Trophoblast cell (in vitro differentiated cells and primary cell): ENCODE measurements at regions not wholly inside any gene's neighbourhood (a gene's known extent, or its start where the extent isn't known, plus 50 kb on each side); places are given as distances from the start of the nearest gene placed in this dataset.

Experiments used
- DNase-seq, 2 donors: peaks; one replicate each; pipeline ENCODE4 v3.0.0-alpha.2; 2016
- H2AFZ ChIP-seq: 2 replicates; pipeline ENCODE4 v1.6.1; 2013; ENCODE audit warnings: low read length, moderate library complexity, mild to moderate bottlenecking; ENCODE audit not compliant: insufficient read depth, poor library complexity
- H2AK5ac ChIP-seq: 2 replicates; pipeline ENCODE4 v1.6.1; 2013; ENCODE audit warnings: mild to moderate bottlenecking, low read length
- H2BK120ac ChIP-seq: 2 replicates; pipeline ENCODE4 v1.6.1; 2013; ENCODE audit warnings: low read length, mild to moderate bottlenecking, moderate library complexity; ENCODE audit not compliant: insufficient read depth, poor library complexity
- H2BK12ac ChIP-seq: 2 replicates; pipeline ENCODE4 v1.6.1; 2013; ENCODE audit warnings: mild to moderate bottlenecking, low read length, moderate library complexity
- H2BK5ac ChIP-seq: 2 replicates; pipeline ENCODE4 v1.6.1; 2013; ENCODE audit warnings: low read length, low read depth, moderate library complexity, mild to moderate bottlenecking; ENCODE audit not compliant: poor library complexity
- H3K14ac ChIP-seq: 2 replicates; pipeline ENCODE4 v1.6.1; 2013; ENCODE audit warnings: mild to moderate bottlenecking, low read length
- H3K18ac ChIP-seq: 2 replicates; pipeline ENCODE4 v1.6.1; 2013; ENCODE audit warnings: mild to moderate bottlenecking, low read length
- H3K23ac ChIP-seq: 2 replicates; pipeline ENCODE4 v1.6.1; 2013; ENCODE audit warnings: low read length
- H3K27ac ChIP-seq: 2 replicates; pipeline ENCODE4 v1.5.1; 2013; ENCODE audit warnings: low read depth, mild to moderate bottlenecking, inconsistent platforms, low read length, moderate library complexity
- H3K27me3 ChIP-seq: 2 replicates; pipeline ENCODE4 v1.6.1; 2013; ENCODE audit warnings: inconsistent platforms, mild to moderate bottlenecking, low read length, moderate library complexity; ENCODE audit not compliant: insufficient read depth
- H3K36me3 ChIP-seq, 2 experiments: 1 replicate in 1 of 2; 2 replicates in 1 of 2; pipeline ENCODE4 v1.6.1; 2013; ENCODE audit warnings: low read length in 2 of 2, mild to moderate bottlenecking in 2 of 2, moderate library complexity in 1 of 2; ENCODE audit not compliant: insufficient read depth in 2 of 2, control insufficient read depth in 1 of 2
- H3K4ac ChIP-seq: 2 replicates; pipeline ENCODE4 v1.6.1; 2013; ENCODE audit warnings: low read depth, mild to moderate bottlenecking, low read length, moderate library complexity
- H3K4me1 ChIP-seq, 2 experiments: 1 replicate in 1 of 2; 2 replicates in 1 of 2; pipeline ENCODE4 v1.6.1; 2013; ENCODE audit warnings: low read length in 2 of 2, mild to moderate bottlenecking in 2 of 2, moderate library complexity in 1 of 2; ENCODE audit not compliant: insufficient read depth in 2 of 2, control insufficient read depth in 1 of 2
- H3K4me2 ChIP-seq: 2 replicates; pipeline ENCODE4 v1.6.1; 2013; ENCODE audit warnings: inconsistent platforms, mild to moderate bottlenecking, low read length, moderate library complexity
- H3K4me3 ChIP-seq: 2 replicates; pipeline ENCODE4 v1.5.1; 2013; ENCODE audit warnings: mild to moderate bottlenecking, low read depth, low read length, inconsistent platforms
- H3K79me1 ChIP-seq: one replicate; pipeline ENCODE4 v1.6.1; 2013; ENCODE audit warnings: low read length
- H3K79me2 ChIP-seq: 2 replicates; pipeline ENCODE4 v1.6.1; 2013; ENCODE audit warnings: low read length, mild to moderate bottlenecking; ENCODE audit not compliant: control insufficient read depth, insufficient read depth, poor library complexity
- H3K9ac ChIP-seq: 2 replicates; pipeline ENCODE4 v1.6.1; 2013; ENCODE audit warnings: mild to moderate bottlenecking, low read length
- H3K9me3 ChIP-seq: 2 replicates; pipeline ENCODE4 v1.6.1; 2013; ENCODE audit warnings: low read depth, mild to moderate bottlenecking, control low read depth, inconsistent platforms, low read length; ENCODE audit not compliant: insufficient read depth
- H4K12ac ChIP-seq: 2 replicates; pipeline ENCODE4 v1.6.1; 2013; ENCODE audit warnings: low read depth, mild to moderate bottlenecking, low read length, moderate library complexity
- H4K8ac ChIP-seq: 2 replicates; pipeline ENCODE4 v1.6.1; 2013; ENCODE audit warnings: low read depth, mild to moderate bottlenecking, low read length, moderate library complexity
- H4K91ac ChIP-seq: one replicate; pipeline ENCODE4 v1.6.1; 2013; ENCODE audit warnings: low read depth, mild to moderate bottlenecking, low read length, moderate library complexity
- WGBS: extraction: QIAGEN DNeasy Blood & Tissue Kit; methylation state at CpG from one replicate; pipeline ENCODE4 v1.1.7; 2013; ENCODE audit warnings: missing lambda C conversion rate; ENCODE audit not compliant: insufficient read length, insufficient coverage; ENCODE audit errors: extremely low coverage; 5-methylcytosine and 5-hydroxymethylcytosine counted together

DNA sequence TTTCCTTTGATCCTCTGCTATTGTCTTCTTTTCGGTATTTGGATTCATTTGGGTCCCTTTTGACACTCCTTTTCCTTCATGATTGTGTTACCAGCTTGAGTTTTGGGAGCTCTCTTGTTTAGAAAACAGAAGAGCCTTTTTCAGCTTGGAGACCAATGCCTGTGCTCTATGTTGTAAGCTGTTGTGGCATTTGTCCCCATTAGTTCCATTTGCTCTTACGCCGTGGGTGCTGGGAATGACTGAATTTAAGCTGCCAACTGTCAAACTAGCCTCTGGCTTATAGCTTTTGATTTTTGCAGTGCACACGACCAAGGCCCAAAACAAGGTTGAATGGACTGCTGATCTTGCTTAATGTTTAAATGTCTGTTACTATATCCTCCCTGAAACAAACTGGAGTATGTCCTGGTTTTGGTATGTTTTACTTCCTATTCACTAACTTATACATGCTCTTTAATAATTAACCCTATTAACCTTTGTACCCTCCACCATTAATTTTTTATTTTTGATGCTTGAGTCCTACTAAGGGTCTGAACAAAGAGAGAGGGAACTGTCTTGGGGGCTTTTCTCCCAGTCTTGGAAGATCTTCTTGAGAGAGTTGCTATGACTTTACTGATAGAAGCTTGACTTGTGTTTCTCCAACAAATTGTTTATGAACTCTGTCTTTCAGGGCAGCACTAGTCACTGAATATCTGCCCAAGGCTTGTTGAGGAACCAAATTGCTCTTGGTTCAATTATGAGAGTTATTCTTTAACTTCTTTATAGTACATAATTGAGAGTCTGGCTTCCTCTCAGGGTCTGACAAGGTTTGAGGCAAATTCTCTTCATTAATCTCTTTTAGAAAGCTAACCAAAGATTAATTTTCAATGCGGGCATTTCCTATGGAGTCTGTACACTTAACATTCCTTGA is 100.3 kb upstream of the SIRPG start:
- H3K4ac ChIP-seq = no peak overlapping the region
- no peak overlapping the region for H3K23ac ChIP-seq
- WGBS = no CpG with 5 or more reads among the region's 5 CpGs
- H2AK5ac ChIP-seq = no peak overlapping the region
- H2BK120ac ChIP-seq = no peak overlapping the region
- no peak overlapping the region for H3K9ac ChIP-seq
- no peak overlapping the region for H4K8ac ChIP-seq
- H3K4me2 ChIP-seq = no peak overlapping the region
- no peak overlapping the region for H4K12ac ChIP-seq
- no peak overlapping the region for H2BK12ac ChIP-seq
- H2AFZ ChIP-seq = no peak overlapping the region
- H3K4me1 ChIP-seq = peaks cover 2% of the 10 kb centered on the region in 2 experiments
- no peaks in the 10 kb centered on the region for H3K36me3 ChIP-seq
- no peak overlapping the region for H2BK5ac ChIP-seq
- H3K9me3 ChIP-seq = no peaks in the 10 kb centered on the region
- H4K91ac ChIP-seq = no peak overlapping the region
- H3K4me3 ChIP-seq = no peak overlapping the region
- no peak overlapping the region for H3K18ac ChIP-seq
- no peaks in the 10 kb centered on the region for H3K79me2 ChIP-seq
- no peak overlapping the region for H3K14ac ChIP-seq
- H3K79me1 ChIP-seq = no peaks in the 10 kb centered on the region
- no peak for DNase-seq
- H3K27ac ChIP-seq = no peak overlapping the region
- no peaks in the 10 kb centered on the region for H3K27me3 ChIP-seq

DNA sequence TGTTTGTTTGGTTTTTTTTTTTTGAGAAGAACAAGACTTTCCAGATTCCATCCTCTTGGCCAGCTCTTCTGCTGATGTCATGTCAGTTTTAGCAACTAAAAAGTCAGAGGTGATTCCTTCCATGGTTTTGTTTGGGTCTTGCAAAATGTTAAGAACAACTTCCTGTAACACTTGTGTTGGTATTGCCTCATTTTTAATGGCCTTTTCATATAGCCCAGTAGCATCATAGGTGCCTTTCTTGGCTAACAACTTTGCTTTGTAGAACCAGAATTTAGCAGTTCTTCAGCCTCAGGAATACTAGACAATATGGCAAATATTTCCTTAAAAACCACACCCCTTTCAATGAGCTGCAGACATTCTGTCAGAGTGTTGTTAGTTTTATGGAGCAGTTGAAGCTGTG is 99.5 kb upstream of the SIRPG start:
- Histone ChIP-seq H4K12ac (no peak overlapping the region), H3K9ac (no peak overlapping the region), H3K36me3 (no peaks in the 10 kb centered on the region), H2AFZ (no peak overlapping the region), H3K9me3 (no peaks in the 10 kb centered on the region), H3K27ac (no peak overlapping the region), H3K79me1 (no peaks in the 10 kb centered on the region), H3K4me2 (no peak overlapping the region), H3K4ac (no peak overlapping the region), H3K18ac (no peak overlapping the region), H2AK5ac (no peak overlapping the region), H2BK12ac (no peak overlapping the region), H3K4me3 (no peak overlapping the region), H2BK5ac (no peak overlapping the region), H3K14ac (no peak overlapping the region), H3K4me1 (peaks cover 2% of the 10 kb centered on the region in 2 experiments), H3K79me2 (no peaks in the 10 kb centered on the region), H4K8ac (no peak overlapping the region), H4K91ac (no peak overlapping the region), H3K23ac (no peak overlapping the region), H2BK120ac (no peak overlapping the region), H3K27me3 (no peaks in the 10 kb centered on the region)
- peak; percentile 8 to 74 for DNase-seq

DNA sequence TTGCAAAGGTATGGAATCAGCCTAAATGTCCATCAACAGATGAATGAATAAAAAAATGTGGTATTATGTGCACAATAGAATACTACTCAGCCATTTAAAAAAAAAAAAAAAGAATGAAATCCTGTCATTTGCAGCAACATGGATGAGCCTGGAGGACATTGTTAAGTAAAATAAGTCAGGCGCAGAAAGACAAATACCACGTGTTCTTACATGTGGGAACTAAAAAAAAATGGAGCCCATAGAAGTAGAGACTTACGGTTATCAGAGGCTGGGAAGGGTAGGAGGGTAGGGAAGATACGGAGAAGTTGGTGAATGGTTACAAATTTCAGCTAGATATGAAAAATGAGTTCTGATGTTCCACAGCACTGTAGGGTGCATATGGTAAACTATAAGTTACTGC is 97.2 kb upstream of the SIRPG start:
- no peak for DNase-seq
- Histone ChIP-seq H3K9ac (no peak overlapping the region), H4K12ac (no peak overlapping the region), H3K14ac (no peak overlapping the region), H3K79me2 (no peaks in the 10 kb centered on the region), H3K4me2 (no peak overlapping the region), H3K9me3 (no peaks in the 10 kb centered on the region), H2BK5ac (no peak overlapping the region), H3K23ac (no peak overlapping the region), H3K27ac (no peak overlapping the region), H3K36me3 (no peaks in the 10 kb centered on the region), H4K91ac (no peak overlapping the region), H3K4me3 (no peak overlapping the region), H3K27me3 (no peaks in the 10 kb centered on the region), H3K18ac (no peak overlapping the region), H4K8ac (no peak overlapping the region), H2BK120ac (no peak overlapping the region), H3K4me1 (peaks cover 2% of the 10 kb centered on the region in 2 experiments), H2BK12ac (no peak overlapping the region), H2AFZ (no peak overlapping the region), H3K79me1 (no peaks in the 10 kb centered on the region), H2AK5ac (no peak overlapping the region), H3K4ac (no peak overlapping the region)
- WGBS = 100% methylated on average over 1 of the region's 4 CpGs

DNA sequence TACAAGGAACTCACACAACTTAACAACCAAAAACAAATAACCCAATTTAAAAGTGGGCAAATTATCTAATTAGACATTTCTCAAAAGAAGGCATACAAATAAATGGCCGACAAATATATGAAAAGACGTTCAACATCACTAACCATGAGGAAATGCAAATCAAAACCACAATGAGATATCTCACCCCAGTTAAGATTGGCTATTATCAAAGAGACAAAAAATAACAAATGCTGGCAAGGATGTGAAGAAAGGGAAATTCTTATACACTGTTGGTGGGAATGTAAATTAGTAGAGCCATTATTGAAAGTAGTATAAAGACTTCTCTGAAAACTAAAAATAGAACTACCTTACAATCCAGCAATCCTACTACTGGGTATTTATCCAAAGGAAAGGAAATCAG is 96.7 kb upstream of the SIRPG start:
- Histone ChIP-seq H3K79me1 (no peaks in the 10 kb centered on the region), H3K36me3 (no peaks in the 10 kb centered on the region), H3K9me3 (no peaks in the 10 kb centered on the region), H3K23ac (no peak overlapping the region), H3K79me2 (no peaks in the 10 kb centered on the region), H3K27ac (no peak overlapping the region), H2BK120ac (no peak overlapping the region), H3K4me1 (peaks cover 2% of the 10 kb centered on the region in 2 experiments), H4K8ac (no peak overlapping the region), H2AFZ (no peak overlapping the region), H3K9ac (no peak overlapping the region), H3K4me3 (no peak overlapping the region), H3K27me3 (no peaks in the 10 kb centered on the region), H3K14ac (no peak overlapping the region), H4K91ac (no peak overlapping the region), H3K18ac (no peak overlapping the region), H2BK12ac (no peak overlapping the region), H3K4ac (no peak overlapping the region), H2BK5ac (no peak overlapping the region), H3K4me2 (no peak overlapping the region), H2AK5ac (no peak overlapping the region), H4K12ac (no peak overlapping the region)
- DNase-seq = no peak
- no CpG with 5 or more reads among the region's 2 CpGs for WGBS
